GM21786 (cell line): ENCODE measurements at regions not wholly inside any gene's neighbourhood (a gene's known extent, or its start where the extent isn't known, plus 50 kb on each side); places are given as distances from the start of the nearest gene placed in this dataset.
"Not testable (repeated sequence)": the region's sequence is repeated elsewhere in the genome, so short reads cannot be mapped to it uniquely, and the experiment has no call there.

Experiments
- ATAC-seq: cut with Tn5 transposase; IDR thresholded peaks from one replicate; pipeline ENCODE4 v1.9.1; 2021; ENCODE audit not compliant: unreplicated experiment

- ATAC-seq, result no peak
Observed at GRCh38 chr3:166114448-166114847, 277.2 kb upstream of the BCHE start.

DNA sequence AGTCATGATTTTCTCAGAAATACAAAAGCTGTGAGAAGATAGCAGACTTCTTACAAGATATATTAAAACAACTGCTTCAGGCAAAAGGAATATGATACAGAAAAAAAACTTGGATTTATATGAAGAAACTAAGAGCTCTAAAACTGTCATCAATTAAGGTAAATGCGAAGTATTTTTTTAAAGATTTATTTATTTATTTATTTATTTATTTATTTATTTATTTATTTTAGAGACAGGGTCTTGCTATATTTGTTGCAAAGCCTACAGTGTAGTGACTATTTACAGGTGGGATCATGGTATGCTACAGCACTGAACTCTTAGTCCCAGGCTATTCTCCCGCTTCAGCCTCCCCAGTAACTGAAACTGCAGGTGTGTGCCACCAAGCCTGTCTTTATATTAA, 274.3 kb upstream of the BCHE start:
- no peak for ATAC-seq

- no peak for ATAC-seq
Observed at GRCh38 chr3:166110102-166110501, 272.9 kb upstream of the BCHE start.

DNA sequence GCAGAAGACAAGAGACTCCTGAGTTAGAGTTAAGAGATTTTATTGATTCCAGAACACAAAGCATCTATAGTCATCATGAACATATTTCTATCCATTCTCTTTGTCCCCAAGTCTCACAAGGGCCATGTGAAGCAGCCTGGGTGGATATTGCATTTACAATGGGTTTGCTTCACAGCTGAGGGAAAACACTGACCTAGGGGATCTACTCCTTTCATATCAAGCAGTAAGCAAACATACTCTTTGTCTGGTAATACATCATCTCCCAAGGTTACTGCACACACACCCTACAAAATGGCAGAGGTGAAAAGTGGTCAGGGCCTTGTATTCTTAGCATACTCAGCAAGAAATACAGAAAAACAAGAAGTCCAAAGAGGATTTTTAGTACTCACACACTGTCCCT, 267.7 kb upstream of the BCHE start:
- ATAC-seq, result no peak

DNA sequence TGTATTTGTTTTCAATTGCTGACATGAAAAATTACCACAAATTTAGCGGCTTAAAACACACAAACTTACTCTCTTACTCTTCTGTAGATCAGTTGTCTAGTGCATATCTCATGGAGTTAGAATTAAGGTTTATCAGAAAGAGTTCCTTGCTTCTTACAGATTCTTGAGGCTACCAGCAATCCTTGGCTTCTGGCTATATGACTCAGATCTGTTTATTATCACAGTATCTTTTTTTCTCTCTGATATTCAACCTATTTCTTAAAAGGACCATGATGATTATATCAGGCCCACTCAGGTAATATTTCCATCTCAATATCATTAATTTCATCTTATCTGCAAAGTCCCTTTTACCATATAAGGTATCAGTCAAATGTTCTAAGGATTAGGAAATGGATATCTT, 263.5 kb upstream of the BCHE start:
- no peak for ATAC-seq

DNA sequence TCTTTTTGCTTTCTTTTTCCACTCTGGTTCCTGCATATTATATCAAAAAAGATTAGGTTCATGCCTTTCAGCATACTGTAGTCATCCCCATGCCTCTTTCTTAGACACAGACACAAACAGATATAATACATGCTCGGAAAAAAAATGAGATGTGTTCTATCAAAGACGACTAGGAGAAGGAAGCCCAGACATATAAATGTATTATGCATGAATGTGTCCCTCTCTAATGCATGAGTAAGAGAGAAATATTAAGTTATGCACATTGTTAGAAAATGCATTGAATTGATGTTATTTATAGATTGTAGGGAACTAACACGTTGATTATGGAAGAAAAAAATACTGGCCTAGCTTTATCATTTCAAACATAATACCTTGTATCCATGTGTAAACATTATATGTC, 252.4 kb upstream of the BCHE start:
- ATAC-seq, result no peak

DNA sequence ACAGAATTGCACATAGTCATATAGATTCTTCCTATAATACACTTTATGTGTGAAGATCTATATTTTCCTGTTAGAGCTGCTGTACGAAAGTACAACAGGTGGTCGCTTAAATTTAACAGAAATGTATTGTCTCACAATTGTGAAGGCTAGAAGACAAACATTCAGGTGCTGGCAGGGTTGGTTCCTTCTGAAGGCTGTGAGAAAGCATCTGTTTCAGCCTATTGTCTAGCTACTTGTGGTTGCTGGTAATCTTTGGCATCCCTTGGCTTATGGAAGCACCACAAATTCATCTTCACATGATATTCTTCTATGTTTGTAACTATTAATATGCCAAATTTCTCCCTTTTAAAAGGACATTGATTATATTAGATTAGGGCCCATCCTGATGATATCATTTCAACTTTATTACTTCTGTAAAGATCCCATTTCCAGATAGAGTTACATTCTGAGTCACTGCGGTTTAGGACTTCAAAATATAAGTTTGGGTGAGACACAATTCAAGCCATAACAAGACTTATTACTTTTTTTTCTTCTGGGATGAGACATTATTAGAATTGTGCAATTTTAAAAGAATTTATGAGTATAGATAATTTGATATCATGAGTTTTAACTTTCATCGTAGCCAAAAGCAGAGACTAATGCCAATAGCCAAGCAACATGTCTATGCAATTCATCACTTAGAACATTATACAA, 248.1 kb upstream of the BCHE start:
- ATAC-seq, result no peak

- no peak for ATAC-seq
Observed at GRCh38 chr3:166080096-166080495, 242.9 kb upstream of the BCHE start.

GRCh38 chr3:166071831-166072230, 234.6 kb upstream of the BCHE start:
- ATAC-seq, result no peak

- ATAC-seq, result no peak
Observed at GRCh38 chr3:166064476-166064875, 227.3 kb upstream of the BCHE start.

DNA sequence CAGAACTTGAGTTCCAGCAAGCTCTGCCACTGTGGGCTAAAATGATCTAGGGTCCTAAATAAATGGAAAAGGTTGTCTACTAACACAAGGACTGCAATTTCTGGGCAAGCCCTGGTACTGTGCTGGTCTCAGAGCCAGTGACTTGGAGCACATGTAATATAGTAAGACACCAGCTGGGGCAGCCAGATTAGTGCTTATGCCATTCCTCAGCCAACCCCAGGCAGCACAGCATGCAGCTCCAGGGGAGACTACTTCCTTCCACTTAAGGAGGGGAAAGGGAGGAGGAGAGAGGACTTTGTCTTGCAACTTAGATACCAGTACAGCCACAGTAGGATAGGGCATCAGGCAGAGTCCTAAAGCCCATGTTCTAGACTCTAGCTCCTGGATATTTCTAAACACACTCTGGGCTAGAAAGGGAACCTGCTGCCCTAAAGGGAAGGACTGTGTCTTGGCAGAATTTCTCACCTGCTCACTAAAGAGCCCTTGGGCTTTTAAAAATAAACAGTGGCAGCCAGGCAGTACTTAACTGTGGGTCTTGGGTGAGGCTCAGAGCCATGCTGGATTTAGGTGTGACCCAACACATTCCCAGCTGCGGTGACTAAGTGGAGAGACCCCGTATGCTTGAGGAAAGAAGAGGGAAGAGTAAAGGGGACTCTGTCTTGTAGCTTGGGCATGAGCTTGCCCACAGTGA, 223.7 kb upstream of the BCHE start:
- ATAC-seq, result no peak

GRCh38 chr3:166052440-166052839, 215.2 kb upstream of the BCHE start:
- ATAC-seq, result no peak

GRCh38 chr3:166029507-166029906, 192.3 kb upstream of the BCHE start:
- no peak for ATAC-seq

DNA sequence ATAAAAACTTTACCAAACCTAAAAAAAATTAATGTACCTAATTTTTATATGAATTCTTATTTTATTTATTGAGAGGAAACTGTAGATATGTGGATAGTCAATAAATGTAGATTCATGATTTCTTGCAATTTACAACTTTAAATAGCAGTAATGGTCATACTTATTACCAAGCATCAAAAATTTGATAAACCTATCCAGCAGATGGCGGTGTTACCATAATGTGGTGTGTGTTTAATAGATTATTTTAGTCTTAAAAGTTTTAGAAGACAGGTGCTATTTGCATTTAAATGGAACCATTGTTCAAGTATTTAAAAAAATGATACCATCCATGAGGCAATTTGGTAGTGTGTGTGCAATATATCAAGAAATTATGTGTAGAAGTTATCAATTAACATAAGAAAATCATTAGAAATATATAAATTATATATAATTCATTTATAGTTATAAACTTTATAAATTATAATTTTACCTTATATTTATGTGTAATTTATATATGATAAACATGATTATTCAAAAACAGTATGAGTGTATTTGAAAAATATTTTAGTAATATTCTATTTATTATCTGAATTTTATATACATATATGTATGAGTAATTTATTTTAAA, 176.0 kb upstream of the BCHE start:
- ATAC-seq, result no peak

DNA sequence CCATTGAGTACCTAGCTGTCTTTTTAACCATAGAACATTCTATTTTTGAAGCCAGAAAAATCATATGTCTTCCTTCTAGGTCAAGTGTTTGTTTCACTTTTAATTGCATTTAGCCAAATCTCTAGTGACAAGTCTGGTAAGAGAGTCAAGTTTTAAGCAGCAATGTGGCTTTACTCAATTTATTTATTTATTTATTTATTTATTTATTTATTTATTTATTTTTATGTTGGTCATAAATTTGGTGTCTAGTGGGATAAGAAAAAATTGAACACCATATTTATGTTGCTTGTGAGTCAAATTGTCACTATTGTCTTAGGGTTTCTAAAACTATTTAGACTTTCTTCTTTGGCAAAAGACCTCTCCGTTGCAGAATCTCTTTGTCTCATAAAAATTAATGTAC, 174.5 kb upstream of the BCHE start:
- ATAC-seq, result no peak

DNA sequence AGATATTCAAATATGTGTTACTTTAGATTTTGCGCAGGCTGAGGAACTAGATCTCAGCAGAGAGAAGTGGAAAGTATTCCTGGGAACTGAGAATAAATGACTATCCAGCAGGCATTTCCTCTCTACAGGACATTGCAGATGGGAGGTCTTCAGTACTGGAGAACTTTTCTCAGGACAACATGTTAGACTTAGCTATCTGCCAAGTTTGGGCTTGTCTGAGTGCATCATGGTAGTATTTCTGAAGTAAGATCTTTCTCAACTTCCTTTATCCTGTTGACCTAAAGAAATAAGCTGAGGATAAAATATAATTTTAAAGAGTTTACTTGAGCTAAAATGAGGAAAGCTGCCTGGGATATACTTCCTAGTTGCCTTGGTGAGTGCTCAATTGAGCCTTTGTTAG, 167.9 kb upstream of the BCHE start:
- ATAC-seq, result no peak

GRCh38 chr3:165994293-165994692, 157.1 kb upstream of the BCHE start:
- ATAC-seq, result no peak

- no peak for ATAC-seq
Observed at GRCh38 chr3:165984589-165984988, 147.4 kb upstream of the BCHE start.

- ATAC-seq, result no peak
Observed at GRCh38 chr3:165983284-165983683, 146.1 kb upstream of the BCHE start.

GRCh38 chr3:165981318-165981717, 144.1 kb upstream of the BCHE start:
- ATAC-seq, result no peak

DNA sequence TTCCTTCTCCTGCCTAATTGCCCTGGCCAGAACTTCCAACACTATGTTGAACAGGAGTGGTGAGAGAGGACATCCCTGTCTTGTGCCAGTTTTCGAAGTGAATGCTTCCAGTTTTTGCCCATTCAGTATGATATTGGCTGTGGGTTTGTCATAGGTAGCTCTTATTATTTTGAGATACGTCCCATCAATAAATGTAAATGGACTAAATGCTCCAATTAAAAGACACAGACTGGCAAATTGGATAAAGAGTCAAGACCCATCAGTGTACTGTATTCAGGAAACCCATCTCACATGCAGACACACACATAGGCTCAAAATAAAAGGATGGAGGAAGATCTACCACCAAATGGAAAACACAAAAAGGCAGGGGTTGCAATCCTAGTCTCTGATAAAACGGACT, 123.6 kb upstream of the BCHE start:
- not testable (repeated sequence) for ATAC-seq

- no peak for ATAC-seq
Observed at GRCh38 chr3:165954171-165954570, 116.9 kb upstream of the BCHE start.
